Activated T-helper 1 cell treated with anti-CD3 and anti-CD28 coated beads, Interleukin-12 subunit alpha, Interleukin-12 subunit beta, Interleukin-2, Interleukin-4 antibody, amounts not matched to agents 30 ng/mL and 10 ng/mL and 1 ng/mL, durations not matched to agents 14 hours and 24 hours and 36 hours (primary cell): ENCODE measurements at regions not wholly inside any gene's neighbourhood (a gene's known extent, or its start where the extent isn't known, plus 50 kb on each side); places are given as distances from the start of the nearest gene placed in this dataset.
"Not testable (repeated sequence)": the region's sequence is repeated elsewhere in the genome, so short reads cannot be mapped to it uniquely, and the experiment has no call there.

ENCODE experiments used
- DNase-seq: peaks from one replicate; pipeline ENCODE4 v3.0.0; 2021; ENCODE audit warnings: low spot score
- H3K27ac Mint-ChIP-seq: one replicate; pipeline ENCODE4 v1.8.0; 2021; ENCODE audit warnings: mild to moderate bottlenecking, mixed read lengths
- H3K27me3 Mint-ChIP-seq: one replicate; pipeline ENCODE4 v1.8.0; 2022; ENCODE audit warnings: mild to moderate bottlenecking, moderate library complexity, mixed read lengths; ENCODE audit not compliant: insufficient read depth
- H3K36me3 Mint-ChIP-seq: one replicate; pipeline ENCODE4 v1.8.0; 2021; ENCODE audit warnings: low read depth, mixed read lengths
- H3K4me1 Mint-ChIP-seq: one replicate; pipeline ENCODE4 v1.8.0; 2021; ENCODE audit warnings: low read depth, mixed read lengths
- H3K4me3 Mint-ChIP-seq: one replicate; pipeline ENCODE4 v1.8.0; 2021; ENCODE audit warnings: mild to moderate bottlenecking, moderate library complexity, mixed read lengths
- H3K9me3 Mint-ChIP-seq: one replicate; pipeline ENCODE4 v1.8.0; 2021; ENCODE audit warnings: mixed read lengths
- intact Hi-C: fragments of 100-400 bp; cut with micrococcal nuclease; formaldehyde crosslinking; loops from one replicate; pipeline ENCODE4 v1.15.1; 2024

GRCh38 chr10:131032329-131033165, 279.0 kb downstream of the TCERG1L start:
- H3K4me1 Mint-ChIP-seq, result no peaks in the 10 kb centered on the region
- no peaks in the 10 kb centered on the region for H3K36me3 Mint-ChIP-seq
- H3K4me3 Mint-ChIP-seq, result no peak overlapping the region
- intact Hi-C loops, result no loop called here
- H3K9me3 Mint-ChIP-seq, result no peaks in the 10 kb centered on the region
- H3K27me3 Mint-ChIP-seq, result no peaks in the 10 kb centered on the region
- H3K27ac Mint-ChIP-seq, result no peak overlapping the region
- DNase-seq, result no peak

GRCh38 chr10:131033166-131034085, 278.1 kb downstream of the TCERG1L start:
- no peaks in the 10 kb centered on the region for H3K27me3 Mint-ChIP-seq
- H3K27ac Mint-ChIP-seq, result no peak overlapping the region
- no peaks in the 10 kb centered on the region for H3K36me3 Mint-ChIP-seq
- H3K4me1 Mint-ChIP-seq, result no peaks in the 10 kb centered on the region
- DNase-seq, result no peak
- H3K4me3 Mint-ChIP-seq, result no peak overlapping the region
- intact Hi-C loops, result no loop called here
- no peaks in the 10 kb centered on the region for H3K9me3 Mint-ChIP-seq

GRCh38 chr10:131034451-131034850, 277.1 kb downstream of the TCERG1L start:
- Mint-ChIP-seq H3K9me3 (no peaks in the 10 kb centered on the region), H3K27ac (no peak overlapping the region), H3K4me1 (no peaks in the 10 kb centered on the region), H3K36me3 (no peaks in the 10 kb centered on the region), H3K4me3 (no peak overlapping the region), H3K27me3 (no peaks in the 10 kb centered on the region)
- intact Hi-C loops, result no loop called here
- DNase-seq, result no peak

- intact Hi-C loops, result no loop called here
- Mint-ChIP-seq H3K27ac (no peak overlapping the region), H3K27me3 (no peaks in the 10 kb centered on the region), H3K4me3 (no peak overlapping the region), H3K4me1 (no peaks in the 10 kb centered on the region), H3K9me3 (no peaks in the 10 kb centered on the region), H3K36me3 (no peaks in the 10 kb centered on the region)
- DNase-seq, result no peak
These were observed 275.7 kb downstream of the TCERG1L start for GRCh38 chr10:131035779-131036178.

GRCh38 chr10:131038056-131038455, 273.5 kb downstream of the TCERG1L start:
- no peak for DNase-seq
- Mint-ChIP-seq H3K9me3 (no peaks in the 10 kb centered on the region), H3K4me1 (no peaks in the 10 kb centered on the region), H3K4me3 (no peak overlapping the region), H3K27ac (no peak overlapping the region), H3K27me3 (no peaks in the 10 kb centered on the region), H3K36me3 (no peaks in the 10 kb centered on the region)
- intact Hi-C loops, result no loop called here

GRCh38 chr10:131041031-131041430, 270.5 kb downstream of the TCERG1L start:
- H3K9me3 Mint-ChIP-seq, result no peaks in the 10 kb centered on the region
- DNase-seq, result no peak
- H3K27ac Mint-ChIP-seq, result no peak overlapping the region
- intact Hi-C loops, result no loop called here
- no peaks in the 10 kb centered on the region for H3K36me3 Mint-ChIP-seq
- no peaks in the 10 kb centered on the region for H3K27me3 Mint-ChIP-seq
- H3K4me1 Mint-ChIP-seq, result no peaks in the 10 kb centered on the region
- H3K4me3 Mint-ChIP-seq, result no peak overlapping the region

- intact Hi-C loops, result no loop called here
- Mint-ChIP-seq H3K36me3 (no peaks in the 10 kb centered on the region), H3K27ac (no peak overlapping the region), H3K4me3 (no peak overlapping the region), H3K4me1 (no peaks in the 10 kb centered on the region), H3K27me3 (no peaks in the 10 kb centered on the region), H3K9me3 (no peaks in the 10 kb centered on the region)
- no peak for DNase-seq
These were observed 270.1 kb downstream of the TCERG1L start for GRCh38 chr10:131041441-131041840.

- H3K36me3 Mint-ChIP-seq, H3K4me3 Mint-ChIP-seq, DNase-seq, H3K27me3 Mint-ChIP-seq, H3K27ac Mint-ChIP-seq, H3K9me3 Mint-ChIP-seq, H3K4me1 Mint-ChIP-seq, intact Hi-C loops: not testable (repeated sequence)
These were observed 269.5 kb downstream of the TCERG1L start for GRCh38 chr10:131042015-131042414.
